NCI-H2171 treated with DMSO at 0.1 percent for 48 hours (cell line): ENCODE measurements at regions not wholly inside any gene's neighbourhood (a gene's known extent, or its start where the extent isn't known, plus 50 kb on each side); places are given as distances from the start of the nearest gene placed in this dataset.
A peak's percentile ranks its signal among the peaks of the same experiment; 100 is the strongest.
"Not testable (repeated sequence)": the region's sequence is repeated elsewhere in the genome, so short reads cannot be mapped to it uniquely, and the experiment has no call there.

Source experiments
- DNase-seq: peaks from one replicate; lab custom pipeline; 2025; lab: John Stamatoyannopoulos, UW

- DNase-seq = no peak
Observed at GRCh38 chr6:141498977-141499376, 633.7 kb upstream of the GJE1 start.

- DNase-seq = no peak
Observed at GRCh38 chr6:141492521-141493284, 640.0 kb upstream of the GJE1 start.

- no peak for DNase-seq
Observed at GRCh38 chr6:141491684-141492083, 641.0 kb upstream of the GJE1 start.

GRCh38 chr6:141490982-141491381 lies 641.7 kb upstream of the GJE1 start:
- no peak for DNase-seq

- DNase-seq = no peak
Observed at GRCh38 chr6:141488488-141488887, 644.2 kb upstream of the GJE1 start.

- DNase-seq = peak; percentile 22
Observed at GRCh38 chr6:141486942-141487341, 645.8 kb upstream of the GJE1 start.

- DNase-seq = no peak
Observed at GRCh38 chr6:141484711-141485110, 648.0 kb upstream of the GJE1 start.

- DNase-seq = no peak
Observed at GRCh38 chr6:141483598-141484061, 649.1 kb upstream of the GJE1 start.

- no peak for DNase-seq
Observed at GRCh38 chr6:141482796-141483597, 649.7 kb upstream of the GJE1 start.

- no peak for DNase-seq
Observed at GRCh38 chr6:141475259-141475658, 657.5 kb upstream of the GJE1 start.

GRCh38 chr6:141472162-141472928 lies 660.4 kb upstream of the GJE1 start:
- no peak for DNase-seq

- no peak for DNase-seq
Observed at GRCh38 chr6:141470810-141471209, 661.9 kb upstream of the GJE1 start.

- peak; percentile 11 for DNase-seq
Observed at GRCh38 chr6:141467881-141468280, 664.8 kb upstream of the GJE1 start.

GRCh38 chr6:141467041-141467440 lies 665.7 kb upstream of the GJE1 start:
- no peak for DNase-seq

GRCh38 chr6:141464896-141465295 lies 667.8 kb upstream of the GJE1 start:
- DNase-seq = peak; percentile 64

GRCh38 chr6:141464490-141464889 lies 668.2 kb upstream of the GJE1 start:
- peak; percentile 97 for DNase-seq

GRCh38 chr6:141463237-141463977 lies 669.3 kb upstream of the GJE1 start:
- DNase-seq = no peak

- DNase-seq = peak; percentile 93
Observed at GRCh38 chr6:141460743-141461484, 671.8 kb upstream of the GJE1 start.

- not testable (repeated sequence) for DNase-seq
Observed at GRCh38 chr6:141460245-141460644, 672.5 kb upstream of the GJE1 start.

- DNase-seq = not testable (repeated sequence)
Observed at GRCh38 chr6:141457984-141458383, 674.7 kb upstream of the GJE1 start.

GRCh38 chr6:141452354-141452686 lies 680.4 kb upstream of the GJE1 start:
- no peak for DNase-seq
